ENCODE measurements at regions not wholly inside any gene's neighbourhood (a gene's known extent, or its start where the extent isn't known, plus 50 kb on each side); places are given as distances from the start of the nearest gene placed in this dataset.

DNA sequence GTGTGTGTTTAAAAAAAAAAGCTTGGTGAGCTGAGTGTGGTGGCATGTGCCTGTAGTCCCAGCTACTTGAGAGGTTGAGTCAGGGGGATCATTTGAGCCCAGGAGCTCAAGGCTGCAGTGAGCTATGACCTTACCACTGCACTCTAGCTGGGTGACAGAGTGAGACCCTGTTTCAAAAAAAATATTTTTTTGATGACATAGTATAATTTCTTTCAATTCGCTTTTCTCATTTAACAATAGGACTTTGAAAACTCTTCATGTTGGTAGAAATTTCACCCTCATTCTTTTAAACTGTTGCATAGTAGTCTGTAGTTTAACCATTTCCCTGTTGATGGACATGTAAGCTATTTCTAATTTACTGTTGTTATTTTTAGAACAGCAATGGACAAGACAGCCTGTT, 55.7 kb upstream of the EXOC6 start:
- no peak for DNase-seq

All from fibroblast of skin of back (primary cell).